ENCODE measurements at regions not wholly inside any gene's neighbourhood (a gene's known extent, or its start where the extent isn't known, plus 50 kb on each side); places are given as distances from the start of the nearest gene placed in this dataset.

GRCh38 chr2:23169896-23170295 is 215.1 kb upstream of the KLHL29 start:
- TF ChIP-seq POLR2AphosphoS5 (IDR thresholded peaks at IDR 0.05; ENCODE audit: low read depth, low read length) (no peak), POLR2A (IDR thresholded peaks at IDR 0.05; ENCODE audit: low read depth, low read length) (no peak), TAF1 (IDR thresholded peaks at IDR 0.05; ENCODE audit: low read depth, low read length) (no peak), SPI1 (IDR thresholded peaks at IDR 0.05; ENCODE audit: low read depth, low read length) (no peak), POU2F2 (IDR thresholded peaks at IDR 0.05; ENCODE audit: low read depth, low read length) (no peak), PAX5 (IDR thresholded peaks at IDR 0.05; ENCODE audit: insufficient read depth, low read length, severe bottlenecking) (no peak)
